Stomach (tissue), 8 donors: ENCODE measurements at regions not wholly inside any gene's neighbourhood (a gene's known extent, or its start where the extent isn't known, plus 50 kb on each side); places are given as distances from the start of the nearest gene placed in this dataset.
A peak's percentile ranks its signal among the peaks of the same experiment; 100 is the strongest.

Experiments used
- DNase-seq, 2 donors: peaks; one replicate each; pipeline versions ENCODE4 v3.0.0 to v3.0.0-alpha.2; 2013 to 2019
- H3K27ac ChIP-seq, 5 donors: fragments of 200-600 bp in 4 of 5; sonication (generic) in 4 of 5; one replicate each; pipeline ENCODE4 v1.5.1; 2013 to 2019; ENCODE audit warnings: mild to moderate bottlenecking in 1 of 5, moderate library complexity in 1 of 5
- H3K27me3 ChIP-seq, 3 donors: fragments of 200-600 bp; sonication (generic); one replicate each; pipeline ENCODE4 v1.5.1; 2017 to 2019; ENCODE audit warnings: mixed run types in 1 of 3
- H3K36me3 ChIP-seq, 4 donors: fragments of 200-600 bp; sonication (generic); 1 replicate in 3 of 4; 2 replicates in 1 of 4; pipeline ENCODE4 v1.5.1; 2016 to 2019
- H3K4me1 ChIP-seq, 4 donors: fragments of 200-600 bp; sonication (generic); one replicate each; pipeline ENCODE4 v1.5.1; 2016 to 2019
- H3K4me3 ChIP-seq, 4 donors: fragments of 200-600 bp; sonication (generic) in 3 of 4; one replicate each; pipeline ENCODE4 v1.5.1; 2016 to 2019; ENCODE audit warnings: mild to moderate bottlenecking in 1 of 4
- H3K9me3 ChIP-seq, 4 donors: fragments of 200-600 bp; sonication (generic); one replicate each; pipeline ENCODE4 v1.5.1; 2016 to 2019
- EP300 ChIP-seq: sonication (generic); formaldehyde crosslinking; IDR thresholded peaks from one replicate; pipeline ENCODE4 v1.6.1; 2017; ENCODE audit warnings: antibody characterized with exemption
- POLR2A ChIP-seq, 4 donors: fragments of 450-650 bp; IDR thresholded peaks; one replicate each; pipeline ENCODE4 v1.6.1; 2016; ENCODE audit warnings: antibody characterized with exemption in 4 of 4, control low read depth in 2 of 4, mild to moderate bottlenecking in 1 of 4, moderate library complexity in 1 of 4
- POLR2AphosphoS5 ChIP-seq, 3 donors: sonication (generic); formaldehyde crosslinking; IDR thresholded peaks; one replicate each; pipeline ENCODE4 v1.6.1; 2016; ENCODE audit warnings: antibody characterized with exemption in 3 of 3
- WGBS, 5 donors: extraction: QIAGEN DNeasy Blood & Tissue Kit in 3 of 5; methylation state at CpG; one replicate each; pipeline versions ENCODE4 v1.1.5 to v1.1.7; 2013 to 2018; 5-methylcytosine and 5-hydroxymethylcytosine counted together
- intact Hi-C: fragments of 100-400 bp; cut with DNase I; formaldehyde crosslinking; loops from one replicate; pipeline ENCODE4 v1.15.1; 2023; ENCODE audit warnings: low total_unique reads
- TF ChIP-seq, protein P1 (sequence below), 7 experiments: fragments of 450-650 bp in 4 of 7; fragments of 200-600 bp in 3 of 7; sonication (generic) in 3 of 7; IDR thresholded peaks; one replicate each; pipeline ENCODE4 v1.5.1; 2016 to 2019; ENCODE audit warnings: antibody characterized with exemption in 7 of 7, control low read depth in 2 of 7, mild to moderate bottlenecking in 1 of 7
- donor health status: healthy with polysubstance abuse.
- donor health status: Bipolar disorder and iron deficiency.
- donor health status: healthy.

DNA sequence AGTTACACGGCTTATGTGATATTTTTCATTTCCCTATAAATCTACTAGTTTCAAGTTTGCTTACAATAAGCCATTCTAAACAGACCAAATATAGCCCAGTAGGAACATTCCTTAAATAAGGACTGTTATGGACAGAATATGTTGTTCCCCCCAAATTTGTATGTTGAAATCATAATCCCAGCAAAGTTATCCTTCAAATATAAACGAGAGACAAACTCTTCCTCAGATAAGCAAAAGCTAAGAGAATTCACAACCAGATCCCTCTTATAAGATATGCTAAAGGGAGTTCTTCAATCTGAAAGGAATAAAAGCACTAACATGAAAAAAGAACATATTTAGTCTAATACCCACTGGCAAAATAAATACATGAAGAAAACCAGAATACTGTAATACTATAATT, 795.5 kb upstream of the GJE1 start:
- Histone ChIP-seq H3K4me3 (no peak overlapping the region), H3K4me1 (peaks cover 0 to 8% (median 0%) of the 10 kb centered on the region in 4 donors), H3K9me3 (no peaks in the 10 kb centered on the region), H3K36me3 (no peaks in the 10 kb centered on the region), H3K27ac (no peak overlapping the region), H3K27me3 (no peaks in the 10 kb centered on the region)
- TF ChIP-seq POLR2AphosphoS5 (IDR thresholded peaks at IDR 0.05) (no peak), POLR2A (IDR thresholded peaks at IDR 0.05) (no peak), EP300 (no peak)
- TF ChIP-seq, protein P1, sequence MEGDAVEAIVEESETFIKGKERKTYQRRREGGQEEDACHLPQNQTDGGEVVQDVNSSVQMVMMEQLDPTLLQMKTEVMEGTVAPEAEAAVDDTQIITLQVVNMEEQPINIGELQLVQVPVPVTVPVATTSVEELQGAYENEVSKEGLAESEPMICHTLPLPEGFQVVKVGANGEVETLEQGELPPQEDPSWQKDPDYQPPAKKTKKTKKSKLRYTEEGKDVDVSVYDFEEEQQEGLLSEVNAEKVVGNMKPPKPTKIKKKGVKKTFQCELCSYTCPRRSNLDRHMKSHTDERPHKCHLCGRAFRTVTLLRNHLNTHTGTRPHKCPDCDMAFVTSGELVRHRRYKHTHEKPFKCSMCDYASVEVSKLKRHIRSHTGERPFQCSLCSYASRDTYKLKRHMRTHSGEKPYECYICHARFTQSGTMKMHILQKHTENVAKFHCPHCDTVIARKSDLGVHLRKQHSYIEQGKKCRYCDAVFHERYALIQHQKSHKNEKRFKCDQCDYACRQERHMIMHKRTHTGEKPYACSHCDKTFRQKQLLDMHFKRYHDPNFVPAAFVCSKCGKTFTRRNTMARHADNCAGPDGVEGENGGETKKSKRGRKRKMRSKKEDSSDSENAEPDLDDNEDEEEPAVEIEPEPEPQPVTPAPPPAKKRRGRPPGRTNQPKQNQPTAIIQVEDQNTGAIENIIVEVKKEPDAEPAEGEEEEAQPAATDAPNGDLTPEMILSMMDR (IDR thresholded peaks at IDR 0.05) = no peak
- intact Hi-C loops = no loop called here
- no peak for DNase-seq
- 54 to 68% (median 59%) methylated on average over 2 of the region's 2 CpGs for WGBS, 5 donors

GRCh38 chr6:141335477-141336273, 797.0 kb upstream of the GJE1 start:
- Histone ChIP-seq H3K36me3 (no peaks in the 10 kb centered on the region), H3K4me1 (peaks cover 0 to 8% (median 0%) of the 10 kb centered on the region in 4 donors), H3K27ac (no peak overlapping the region), H3K4me3 (no peak overlapping the region), H3K27me3 (no peaks in the 10 kb centered on the region), H3K9me3 (no peaks in the 10 kb centered on the region)
- no peak for TF ChIP-seq POLR2AphosphoS5 (IDR thresholded peaks at IDR 0.05)
- TF ChIP-seq EP300 = no peak
- no peak for TF ChIP-seq POLR2A (IDR thresholded peaks at IDR 0.05)
- TF ChIP-seq, protein P1 (IDR thresholded peaks at IDR 0.05) = no peak
- peak in 1 of 2 donors; percentile 2 for DNase-seq
- intact Hi-C loops = no loop called here
- WGBS, 5 donors = 44 to 69% (median 56%) methylated on average over 4 of the region's 4 CpGs

GRCh38 chr6:141326925-141327324, 805.8 kb upstream of the GJE1 start:
- Histone ChIP-seq H3K27me3 (no peaks in the 10 kb centered on the region), H3K4me1 (no peaks in the 10 kb centered on the region), H3K36me3 (no peaks in the 10 kb centered on the region), H3K9me3 (no peaks in the 10 kb centered on the region), H3K4me3 (peak overlapping the region in 1 of 4 donors; percentile 10), H3K27ac (peak overlapping the region in 1 of 5 donors; percentile 1)
- TF ChIP-seq EP300 = no peak
- no peak for TF ChIP-seq POLR2A (IDR thresholded peaks at IDR 0.05)
- TF ChIP-seq, protein P1 (IDR thresholded peaks at IDR 0.05) = no peak
- no peak for TF ChIP-seq POLR2AphosphoS5 (IDR thresholded peaks at IDR 0.05)
- no peak for DNase-seq
- intact Hi-C loops = no loop called here

GRCh38 chr6:141326426-141326825, 806.3 kb upstream of the GJE1 start:
- no peak for DNase-seq
- H3K4me3 ChIP-seq = peak overlapping the region in 1 of 4 donors; percentile 10
- TF ChIP-seq POLR2AphosphoS5 (IDR thresholded peaks at IDR 0.05) (peak in 1 of 3 donors; percentile 77), EP300 (no peak)
- peak overlapping the region in 1 of 5 donors; percentile 1 for H3K27ac ChIP-seq
- no peaks in the 10 kb centered on the region for H3K27me3 ChIP-seq
- WGBS, 5 donors = 38 to 49% (median 43%) methylated on average over 5 of the region's 5 CpGs
- H3K4me1 ChIP-seq = no peaks in the 10 kb centered on the region
- intact Hi-C loops = no loop called here
- H3K9me3 ChIP-seq = no peaks in the 10 kb centered on the region
- H3K36me3 ChIP-seq = no peaks in the 10 kb centered on the region
